ENCODE measurements at regions not wholly inside any gene's neighbourhood (a gene's known extent, or its start where the extent isn't known, plus 50 kb on each side); places are given as distances from the start of the nearest gene placed in this dataset.

- Mint-ChIP-seq H3K9me3 (ENCODE audit: low read depth, unreplicated experiment) (peaks cover 13% of the 10 kb centered on the region), H3K27ac (ENCODE audit: unreplicated experiment) (no peak overlapping the region), H3K27me3 (ENCODE audit: unreplicated experiment) (no peaks in the 10 kb centered on the region), H3K4me1 (ENCODE audit: low read depth, unreplicated experiment) (no peaks in the 10 kb centered on the region), H3K36me3 (ENCODE audit: insufficient read depth, unreplicated experiment) (no peaks in the 10 kb centered on the region), H3K4me3 (ENCODE audit: low read depth, unreplicated experiment) (no peak overlapping the region)
- CTCF ChIA-PET = no interaction called here
- DNase-seq = no peak
- BruUV-seq (replicated peaks) = no TSS peak
- intact Hi-C loops (cut with micrococcal nuclease; ENCODE audit: unreplicated experiment) = no loop called here
- TF ChIP-seq, protein P1, sequence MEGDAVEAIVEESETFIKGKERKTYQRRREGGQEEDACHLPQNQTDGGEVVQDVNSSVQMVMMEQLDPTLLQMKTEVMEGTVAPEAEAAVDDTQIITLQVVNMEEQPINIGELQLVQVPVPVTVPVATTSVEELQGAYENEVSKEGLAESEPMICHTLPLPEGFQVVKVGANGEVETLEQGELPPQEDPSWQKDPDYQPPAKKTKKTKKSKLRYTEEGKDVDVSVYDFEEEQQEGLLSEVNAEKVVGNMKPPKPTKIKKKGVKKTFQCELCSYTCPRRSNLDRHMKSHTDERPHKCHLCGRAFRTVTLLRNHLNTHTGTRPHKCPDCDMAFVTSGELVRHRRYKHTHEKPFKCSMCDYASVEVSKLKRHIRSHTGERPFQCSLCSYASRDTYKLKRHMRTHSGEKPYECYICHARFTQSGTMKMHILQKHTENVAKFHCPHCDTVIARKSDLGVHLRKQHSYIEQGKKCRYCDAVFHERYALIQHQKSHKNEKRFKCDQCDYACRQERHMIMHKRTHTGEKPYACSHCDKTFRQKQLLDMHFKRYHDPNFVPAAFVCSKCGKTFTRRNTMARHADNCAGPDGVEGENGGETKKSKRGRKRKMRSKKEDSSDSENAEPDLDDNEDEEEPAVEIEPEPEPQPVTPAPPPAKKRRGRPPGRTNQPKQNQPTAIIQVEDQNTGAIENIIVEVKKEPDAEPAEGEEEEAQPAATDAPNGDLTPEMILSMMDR (IDR thresholded peaks at IDR 0.05; ENCODE audit: unreplicated experiment) = no peak
Observed at GRCh38 chr2:103809415-103809814, 1044.5 kb upstream of the POU3F3 start.

DNA sequence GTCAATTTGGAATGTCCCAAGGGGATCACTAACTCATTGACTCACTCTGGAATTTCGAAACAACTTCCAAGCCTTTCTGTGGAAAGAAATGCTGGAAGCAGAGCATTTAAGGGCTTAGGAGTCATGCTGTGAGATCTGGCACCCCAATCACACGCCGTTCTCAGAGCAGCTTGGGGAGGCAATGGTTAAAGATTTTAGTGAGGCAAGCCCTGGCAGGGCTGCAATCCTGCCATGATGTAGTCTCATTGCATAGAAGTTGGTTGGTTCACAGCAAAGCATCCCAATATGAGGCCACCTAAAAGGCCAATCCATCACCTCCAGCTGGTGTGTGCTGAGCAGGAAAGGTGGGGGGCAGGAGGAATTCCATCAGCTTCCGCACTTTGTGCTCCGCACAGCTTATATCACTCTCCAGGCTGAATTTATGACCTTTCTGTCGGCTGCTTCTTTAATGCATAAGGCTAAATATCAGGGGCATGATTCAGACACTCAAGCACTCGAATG, 1043.9 kb upstream of the POU3F3 start:
- no peaks in the 10 kb centered on the region for H3K27me3 Mint-ChIP-seq (ENCODE audit: unreplicated experiment)
- H3K4me1 Mint-ChIP-seq (ENCODE audit: low read depth, unreplicated experiment) = no peaks in the 10 kb centered on the region
- no peak overlapping the region for H3K27ac Mint-ChIP-seq (ENCODE audit: unreplicated experiment)
- CTCF ChIA-PET = no interaction called here
- no peak overlapping the region for H3K4me3 Mint-ChIP-seq (ENCODE audit: low read depth, unreplicated experiment)
- TF ChIP-seq, protein P1 (IDR thresholded peaks at IDR 0.05; ENCODE audit: unreplicated experiment) = no peak
- no TSS peak for BruUV-seq (replicated peaks)
- no peaks in the 10 kb centered on the region for H3K36me3 Mint-ChIP-seq (ENCODE audit: insufficient read depth, unreplicated experiment)
- DNase-seq = no peak
- peaks cover 13% of the 10 kb centered on the region for H3K9me3 Mint-ChIP-seq (ENCODE audit: low read depth, unreplicated experiment)
- intact Hi-C loops (cut with micrococcal nuclease; ENCODE audit: unreplicated experiment) = no loop called here

DNA sequence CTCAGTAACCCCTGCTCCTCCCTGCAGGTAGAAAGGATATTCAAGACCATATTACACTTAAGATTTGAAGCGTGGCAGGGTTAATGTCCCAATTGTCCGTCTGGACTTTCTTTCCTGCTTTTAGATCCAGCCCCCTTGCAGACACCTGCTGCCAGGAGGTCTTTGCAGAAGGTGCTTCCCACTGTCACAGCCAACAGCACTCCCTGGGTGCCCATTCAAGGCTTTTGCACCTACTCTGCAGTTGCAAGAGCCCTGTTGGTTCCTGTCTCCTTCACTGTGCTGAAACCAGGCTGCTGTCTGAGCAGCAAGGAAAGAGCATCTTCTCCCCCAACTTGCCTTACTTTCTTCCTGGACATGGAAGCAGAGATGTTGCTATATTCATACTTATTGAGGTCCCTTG, 1043.0 kb upstream of the POU3F3 start:
- no peak overlapping the region for H3K27ac Mint-ChIP-seq (ENCODE audit: unreplicated experiment)
- no peak for DNase-seq
- no peaks in the 10 kb centered on the region for H3K36me3 Mint-ChIP-seq (ENCODE audit: insufficient read depth, unreplicated experiment)
- no peaks in the 10 kb centered on the region for H3K27me3 Mint-ChIP-seq (ENCODE audit: unreplicated experiment)
- peaks cover 13% of the 10 kb centered on the region for H3K9me3 Mint-ChIP-seq (ENCODE audit: low read depth, unreplicated experiment)
- no peak overlapping the region for H3K4me3 Mint-ChIP-seq (ENCODE audit: low read depth, unreplicated experiment)
- CTCF ChIA-PET = no interaction called here
- no TSS peak for BruUV-seq (replicated peaks)
- TF ChIP-seq, protein P1 (IDR thresholded peaks at IDR 0.05; ENCODE audit: unreplicated experiment) = no peak
- no peaks in the 10 kb centered on the region for H3K4me1 Mint-ChIP-seq (ENCODE audit: low read depth, unreplicated experiment)
- intact Hi-C loops (cut with micrococcal nuclease; ENCODE audit: unreplicated experiment) = no loop called here

- intact Hi-C loops (cut with micrococcal nuclease; ENCODE audit: unreplicated experiment) = no loop called here
- Mint-ChIP-seq H3K4me1 (ENCODE audit: low read depth, unreplicated experiment) (no peaks in the 10 kb centered on the region), H3K27ac (ENCODE audit: unreplicated experiment) (no peak overlapping the region), H3K36me3 (ENCODE audit: insufficient read depth, unreplicated experiment) (no peaks in the 10 kb centered on the region), H3K27me3 (ENCODE audit: unreplicated experiment) (no peaks in the 10 kb centered on the region), H3K9me3 (ENCODE audit: low read depth, unreplicated experiment) (peaks cover 8% of the 10 kb centered on the region), H3K4me3 (ENCODE audit: low read depth, unreplicated experiment) (no peak overlapping the region)
- DNase-seq = no peak
- no TSS peak for BruUV-seq (replicated peaks)
- CTCF ChIA-PET = no interaction called here
- TF ChIP-seq, protein P1 (IDR thresholded peaks at IDR 0.05; ENCODE audit: unreplicated experiment) = no peak
Observed at GRCh38 chr2:103814016-103814415, 1039.9 kb upstream of the POU3F3 start.

Measured in Calu3 (cell line).